AG09309 (cell line): ENCODE measurements at regions not wholly inside any gene's neighbourhood (a gene's known extent, or its start where the extent isn't known, plus 50 kb on each side); places are given as distances from the start of the nearest gene placed in this dataset.
A peak's percentile ranks its signal among the peaks of the same experiment; 100 is the strongest.
"Not testable (repeated sequence)": the region's sequence is repeated elsewhere in the genome, so short reads cannot be mapped to it uniquely, and the experiment has no call there.

Experiments
- DNase-seq: peaks from one replicate; pipeline ENCODE4 v3.0.0-alpha.2; 2010; ENCODE audit warnings: low read depth
- H3K4me3 ChIP-seq: 2 replicates; pipeline ENCODE4 v1.5.1; 2011; ENCODE audit warnings: mild to moderate bottlenecking, low read depth, low read length, moderate library complexity; ENCODE audit not compliant: control insufficient read depth
- CTCF ChIP-seq: IDR thresholded peaks from 2 replicates; pipeline ENCODE4 v1.5.1; 2011; ENCODE audit warnings: mild to moderate bottlenecking, low read depth, low read length, inconsistent platforms; ENCODE audit not compliant: insufficient read depth, control insufficient read depth; ENCODE audit errors: missing control alignments

GRCh38 chr17:71085238-71086033 lies 916.1 kb downstream of the KCNJ2 start:
- no peak for DNase-seq
- no peak overlapping the region for H3K4me3 ChIP-seq
- TF ChIP-seq CTCF = peak; percentile 11

DNA sequence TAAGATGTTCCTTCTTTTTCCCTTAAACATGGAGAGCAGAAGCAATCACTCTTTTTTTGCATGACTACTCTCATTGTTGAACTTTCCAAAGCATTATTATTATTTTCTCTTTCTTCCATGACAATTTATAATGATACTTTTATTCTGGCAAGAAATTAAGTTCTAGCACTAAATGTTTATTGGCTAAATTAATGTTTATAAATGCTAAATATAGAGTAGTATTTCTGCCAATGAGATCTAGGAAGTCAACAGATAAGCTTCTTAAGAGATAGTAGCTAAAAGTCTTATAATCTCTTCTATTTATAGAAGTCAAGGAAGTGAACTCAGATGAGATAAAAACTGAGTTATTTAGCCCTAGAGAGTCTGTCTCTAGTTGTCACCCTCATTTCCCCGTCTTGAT lies 920.1 kb downstream of the KCNJ2 start:
- no peak overlapping the region for H3K4me3 ChIP-seq
- no peak for DNase-seq
- TF ChIP-seq CTCF = no peak

- TF ChIP-seq CTCF = no peak
- no peak for DNase-seq
- no peak overlapping the region for H3K4me3 ChIP-seq
Observed at GRCh38 chr17:71098071-71098470, 928.7 kb downstream of the KCNJ2 start.

GRCh38 chr17:71099003-71099714 lies 929.8 kb downstream of the KCNJ2 start:
- TF ChIP-seq CTCF = no peak
- no peak for DNase-seq
- H3K4me3 ChIP-seq = no peak overlapping the region

GRCh38 chr17:71102777-71103176 lies 933.4 kb downstream of the KCNJ2 start:
- no peak overlapping the region for H3K4me3 ChIP-seq
- DNase-seq = no peak
- TF ChIP-seq CTCF = no peak

GRCh38 chr17:71104225-71104624 lies 934.9 kb downstream of the KCNJ2 start:
- no peak for TF ChIP-seq CTCF
- H3K4me3 ChIP-seq = no peak overlapping the region
- no peak for DNase-seq

GRCh38 chr17:71106056-71106455 lies 936.7 kb downstream of the KCNJ2 start:
- H3K4me3 ChIP-seq, DNase-seq: not testable (repeated sequence)
